ENCODE measurements at regions not wholly inside any gene's neighbourhood (a gene's known extent, or its start where the extent isn't known, plus 50 kb on each side); places are given as distances from the start of the nearest gene placed in this dataset.

DNA sequence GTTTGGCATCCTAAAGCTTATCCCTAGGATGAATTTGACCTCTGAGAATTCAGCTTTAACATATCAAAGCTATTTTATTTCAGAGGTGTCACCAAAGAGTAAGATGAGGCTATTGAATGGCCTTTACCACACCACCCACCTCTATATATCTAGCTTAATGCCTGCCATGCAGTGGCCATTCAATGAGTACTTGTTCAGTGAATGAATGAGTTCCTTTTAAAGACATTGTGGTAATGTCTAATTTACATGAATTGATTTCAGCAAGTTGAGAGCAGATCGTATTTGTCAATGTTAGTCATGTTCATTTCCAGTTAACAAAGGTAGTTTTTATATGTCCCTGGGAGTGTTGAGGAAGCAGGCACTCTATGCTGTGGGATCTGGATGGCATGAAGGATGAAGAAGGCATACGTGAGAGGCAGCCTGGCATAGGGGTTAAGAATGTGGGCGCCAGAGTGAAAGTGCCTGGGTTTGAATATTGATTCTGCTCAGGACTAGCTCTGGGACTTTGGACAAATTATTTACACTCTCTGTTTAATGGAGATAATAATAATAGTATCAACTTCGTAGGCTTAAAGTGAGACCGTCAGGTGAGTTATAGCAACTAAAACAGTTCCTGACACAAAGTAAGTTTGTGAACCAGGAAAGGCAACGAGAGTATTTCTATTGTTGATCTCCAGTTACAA lies 434.1 kb upstream of the CHST9 start:
- H3K79me2 ChIP-seq (ENCODE audit: control insufficient read depth, insufficient read depth, low read length), result no peaks in the 10 kb centered on the region
- H4K20me1 ChIP-seq (replicated peaks; ENCODE audit: control insufficient read depth, extremely low read depth, insufficient read depth, low read length), result no peaks in the 10 kb centered on the region
- ChIA-PET POLR2A (no interaction called here), CTCF (interaction anchor here (0.9 to 3.4 kb wide), 3 partner anchors 10 to 46 kb away, joined by 3 to 17 read pairs (median 5); no protein-coding TSS in a partner anchor)
- FAIRE-seq, result no peak
- no peaks in the 10 kb centered on the region for H3K9me3 ChIP-seq (replicated peaks; ENCODE audit: control insufficient read depth, insufficient read depth, low read length)
- intact Hi-C loops (cut with micrococcal nuclease), result loop anchor here (10.0 kb wide), 1 partner anchor 56 kb away; no protein-coding TSS in a partner anchor
- dilution Hi-C loops (cut with MboI; ENCODE audit: extremely low pct_ligation_motif_present, low sequenced_read_pairs), result no loop called here
- H3K4me1 ChIP-seq (ENCODE audit: control insufficient read depth, extremely low read depth, insufficient read depth, low read length), result no peaks in the 10 kb centered on the region
- H3K36me3 ChIP-seq (ENCODE audit: control insufficient read depth in 2 of 2, extremely low read depth in 1 of 2, insufficient read depth in 2 of 2, low read length in 2 of 2), result no peaks in the 10 kb centered on the region
- H3K4me3 ChIP-seq (replicated peaks in 1 of 3; ENCODE audit: insufficient read depth in 1 of 3, low read depth in 1 of 3, low read length in 3 of 3), result no peak overlapping the region
- H3K27me3 ChIP-seq (ENCODE audit: control insufficient read depth in 2 of 2, insufficient read depth in 2 of 2, low read length in 2 of 2), result peaks cover 0 to 5% of the 10 kb centered on the region in 2 experiments
- no peak overlapping the region for H3K4me2 ChIP-seq (ENCODE audit: insufficient read depth, low read length)
- TF ChIP-seq, protein P1, sequence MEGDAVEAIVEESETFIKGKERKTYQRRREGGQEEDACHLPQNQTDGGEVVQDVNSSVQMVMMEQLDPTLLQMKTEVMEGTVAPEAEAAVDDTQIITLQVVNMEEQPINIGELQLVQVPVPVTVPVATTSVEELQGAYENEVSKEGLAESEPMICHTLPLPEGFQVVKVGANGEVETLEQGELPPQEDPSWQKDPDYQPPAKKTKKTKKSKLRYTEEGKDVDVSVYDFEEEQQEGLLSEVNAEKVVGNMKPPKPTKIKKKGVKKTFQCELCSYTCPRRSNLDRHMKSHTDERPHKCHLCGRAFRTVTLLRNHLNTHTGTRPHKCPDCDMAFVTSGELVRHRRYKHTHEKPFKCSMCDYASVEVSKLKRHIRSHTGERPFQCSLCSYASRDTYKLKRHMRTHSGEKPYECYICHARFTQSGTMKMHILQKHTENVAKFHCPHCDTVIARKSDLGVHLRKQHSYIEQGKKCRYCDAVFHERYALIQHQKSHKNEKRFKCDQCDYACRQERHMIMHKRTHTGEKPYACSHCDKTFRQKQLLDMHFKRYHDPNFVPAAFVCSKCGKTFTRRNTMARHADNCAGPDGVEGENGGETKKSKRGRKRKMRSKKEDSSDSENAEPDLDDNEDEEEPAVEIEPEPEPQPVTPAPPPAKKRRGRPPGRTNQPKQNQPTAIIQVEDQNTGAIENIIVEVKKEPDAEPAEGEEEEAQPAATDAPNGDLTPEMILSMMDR (IDR thresholded peaks at IDR 0.05; ENCODE audit: extremely low read depth in 1 of 2, insufficient read depth in 1 of 2, low read depth in 1 of 2, low read length in 2 of 2), result no peak
- TF ChIP-seq POLR2AphosphoS5 (IDR thresholded peaks at IDR 0.05; ENCODE audit: insufficient read depth, low read depth, low read length) (no peak), JUN (IDR thresholded peaks at IDR 0.05; ENCODE audit: borderline replicate concordance, insufficient read depth, insufficient read length, low read depth) (no peak)
- BruUV-seq (replicated peaks), result no TSS peak
- H2AFZ ChIP-seq (ENCODE audit: low read depth, low read length), result no peak overlapping the region
- no peaks in the 10 kb centered on the region for H3K9me1 ChIP-seq (replicated peaks; ENCODE audit: control insufficient read depth, extremely low read depth, insufficient read depth, low read length)
- no peak overlapping the region for H3K9ac ChIP-seq (replicated peaks; ENCODE audit: extremely low read depth, insufficient read depth, low read length)
- DNase-seq (ENCODE audit: low read depth, low spot score), result no peak
- no peak overlapping the region for H3K27ac ChIP-seq (ENCODE audit: insufficient read depth, low read depth, low read length)

DNA sequence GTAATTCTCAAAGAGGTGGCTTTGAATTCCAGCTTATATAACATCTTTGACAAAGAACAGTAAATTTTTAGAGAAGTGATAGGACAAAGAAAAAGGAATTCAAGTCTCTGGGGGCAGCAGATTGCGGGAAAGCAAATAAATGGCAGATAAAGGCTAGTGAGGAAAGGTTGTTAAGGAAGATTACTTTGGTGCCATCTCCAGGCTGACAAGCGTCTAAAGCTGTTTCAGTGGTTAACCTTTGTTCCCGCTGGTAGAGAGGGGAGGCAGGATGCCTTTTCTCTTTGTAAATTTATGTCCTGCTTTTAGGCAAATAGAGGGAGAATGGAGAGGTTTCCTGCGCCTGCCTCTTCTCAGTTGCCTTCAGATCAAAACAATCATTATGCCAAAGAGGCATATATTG lies 431.2 kb upstream of the CHST9 start:
- no peak for DNase-seq (ENCODE audit: low read depth, low spot score)
- Histone ChIP-seq H3K27me3 (ENCODE audit: control insufficient read depth in 2 of 2, insufficient read depth in 2 of 2, low read length in 2 of 2) (peaks cover 0 to 2% of the 10 kb centered on the region in 2 experiments), H3K4me1 (ENCODE audit: control insufficient read depth, extremely low read depth, insufficient read depth, low read length) (no peaks in the 10 kb centered on the region), H3K4me2 (ENCODE audit: insufficient read depth, low read length) (no peak overlapping the region), H2AFZ (ENCODE audit: low read depth, low read length) (no peak overlapping the region), H3K36me3 (ENCODE audit: control insufficient read depth in 2 of 2, extremely low read depth in 1 of 2, insufficient read depth in 2 of 2, low read length in 2 of 2) (no peaks in the 10 kb centered on the region), H3K79me2 (ENCODE audit: control insufficient read depth, insufficient read depth, low read length) (no peaks in the 10 kb centered on the region), H3K4me3 (replicated peaks in 1 of 3; ENCODE audit: insufficient read depth in 1 of 3, low read depth in 1 of 3, low read length in 3 of 3) (no peak overlapping the region), H3K9ac (replicated peaks; ENCODE audit: extremely low read depth, insufficient read depth, low read length) (no peak overlapping the region), H3K27ac (ENCODE audit: insufficient read depth, low read depth, low read length) (no peak overlapping the region), H3K9me1 (replicated peaks; ENCODE audit: control insufficient read depth, extremely low read depth, insufficient read depth, low read length) (no peaks in the 10 kb centered on the region), H4K20me1 (replicated peaks; ENCODE audit: control insufficient read depth, extremely low read depth, insufficient read depth, low read length) (no peaks in the 10 kb centered on the region), H3K9me3 (replicated peaks; ENCODE audit: control insufficient read depth, insufficient read depth, low read length) (no peaks in the 10 kb centered on the region)
- ChIA-PET POLR2A (no interaction called here), CTCF (interaction anchor here (2.5 to 4.4 kb wide), 2 partner anchors 10 to 11 kb away, joined by 6 to 19 read pairs; no protein-coding TSS in a partner anchor)
- BruUV-seq (replicated peaks), result no TSS peak
- dilution Hi-C loops (cut with MboI; ENCODE audit: extremely low pct_ligation_motif_present, low sequenced_read_pairs), result no loop called here
- TF ChIP-seq POLR2A (IDR thresholded peaks at IDR 0.05; ENCODE audit: low read depth, low read length) (no peak), JUN (IDR thresholded peaks at IDR 0.05; ENCODE audit: borderline replicate concordance, insufficient read depth, insufficient read length, low read depth) (no peak), FOS (IDR thresholded peaks at IDR 0.05; ENCODE audit: borderline replicate concordance, insufficient read depth, low read length) (no peak)
- TF ChIP-seq, protein P1 (IDR thresholded peaks at IDR 0.05; ENCODE audit: extremely low read depth in 1 of 2, insufficient read depth in 1 of 2, low read depth in 1 of 2, low read length in 2 of 2), result no peak
- no peak for FAIRE-seq
- intact Hi-C loops (cut with micrococcal nuclease), result loop anchor here (10.0 kb wide), 1 partner anchor 58 kb away; no protein-coding TSS in a partner anchor
